ENCODE measurements at regions not wholly inside any gene's neighbourhood (a gene's known extent, or its start where the extent isn't known, plus 50 kb on each side); places are given as distances from the start of the nearest gene placed in this dataset.

GRCh38 chr14:48890333-48890732 lies 695.8 kb downstream of the RPS29 start:
- DNase-seq (ENCODE audit: low spot score) = no peak

- DNase-seq (ENCODE audit: low spot score) = no peak
These were observed 709.3 kb downstream of the RPS29 start for GRCh38 chr14:48876806-48877340.

GRCh38 chr14:48874711-48875110 lies 711.5 kb downstream of the RPS29 start:
- no peak for DNase-seq (ENCODE audit: low spot score)

GRCh38 chr14:48857366-48857765 lies 728.8 kb downstream of the RPS29 start:
- no peak for DNase-seq (ENCODE audit: low spot score)

GRCh38 chr14:48853159-48853558 lies 733.0 kb downstream of the RPS29 start:
- no peak for DNase-seq (ENCODE audit: low spot score)

GRCh38 chr14:48849741-48850322 lies 736.3 kb downstream of the RPS29 start:
- no peak for DNase-seq (ENCODE audit: low spot score)

GRCh38 chr14:48842785-48843184 lies 743.4 kb downstream of the RPS29 start:
- no peak for DNase-seq (ENCODE audit: low spot score)

GRCh38 chr14:48826058-48826457 lies 760.1 kb downstream of the RPS29 start:
- DNase-seq (ENCODE audit: low spot score) = no peak

- no peak for DNase-seq (ENCODE audit: low spot score)
These were observed 771.6 kb downstream of the RPS29 start for GRCh38 chr14:48814562-48814961.

GRCh38 chr14:48805315-48805714 lies 780.9 kb downstream of the RPS29 start:
- no peak for DNase-seq (ENCODE audit: low spot score)

GRCh38 chr14:48792376-48793024 lies 793.7 kb downstream of the RPS29 start:
- DNase-seq (ENCODE audit: low spot score) = no peak

- DNase-seq (ENCODE audit: low spot score) = no peak
These were observed 797.4 kb downstream of the RPS29 start for GRCh38 chr14:48788771-48789170.

GRCh38 chr14:48786498-48786897 lies 799.7 kb downstream of the RPS29 start:
- no peak for DNase-seq (ENCODE audit: low spot score)

- DNase-seq (ENCODE audit: low spot score) = no peak
These were observed 814.5 kb downstream of the RPS29 start for GRCh38 chr14:48771717-48772116.

GRCh38 chr14:48751293-48751692 lies 834.9 kb downstream of the RPS29 start:
- no peak for DNase-seq (ENCODE audit: low spot score)

- DNase-seq (ENCODE audit: low spot score) = no peak
These were observed 838.0 kb downstream of the RPS29 start for GRCh38 chr14:48748151-48748675.

- DNase-seq (ENCODE audit: low spot score) = no peak
These were observed 838.6 kb downstream of the RPS29 start for GRCh38 chr14:48747561-48748089.

GRCh38 chr14:48744202-48744601 lies 842.0 kb downstream of the RPS29 start:
- no peak for DNase-seq (ENCODE audit: low spot score)

- DNase-seq (ENCODE audit: low spot score) = no peak
These were observed 847.8 kb downstream of the RPS29 start for GRCh38 chr14:48738186-48738925.

GRCh38 chr14:48735607-48736006 lies 850.6 kb downstream of the RPS29 start:
- DNase-seq (ENCODE audit: low spot score) = no peak

- no peak for DNase-seq (ENCODE audit: low spot score)
These were observed 854.9 kb downstream of the RPS29 start for GRCh38 chr14:48731260-48731659.

Measured in mesenteric fat pad (tissue), 1 donor.